Pancreas (tissue), 10 donors: ENCODE measurements at regions not wholly inside any gene's neighbourhood (a gene's known extent, or its start where the extent isn't known, plus 50 kb on each side); places are given as distances from the start of the nearest gene placed in this dataset.
A peak's percentile ranks its signal among the peaks of the same experiment; 100 is the strongest.
"Not testable (repeated sequence)": the region's sequence is repeated elsewhere in the genome, so short reads cannot be mapped to it uniquely, and the experiment has no call there.

Source experiments
- ATAC-seq, 4 donors: fragments of 200-7000 bp; cut with Tn5 transposase; one replicate each; pipeline versions ENCODE4 v1.8.0 to v1.9.1; 2020; ENCODE audit warnings: mild to moderate bottlenecking in 4 of 4, moderate library complexity in 4 of 4
- DNase-seq, 6 donors: peaks; one replicate each; pipeline ENCODE4 v3.0.0-alpha.2; 2020
- FAIRE-seq: peaks from 2 replicates; lab custom pipeline; 2012; peaks lifted over from hg19 to GRCh38; lab: Jason Lieb, UNC
- H3K27ac ChIP-seq, 4 donors: fragments of 200-600 bp; sonication (generic); 1 replicate in 3 of 4; 2 replicates in 1 of 4; pipeline versions ENCODE4 v1.5.0 to v1.8.0; 2020
- H3K27me3 ChIP-seq, 4 donors: fragments of 200-600 bp; one replicate each; pipeline ENCODE4 v1.8.0; 2021
- H3K36me3 ChIP-seq, 3 donors: fragments of 200-600 bp; sonication (generic) in 1 of 3; one replicate each; pipeline versions ENCODE4 v1.5.0 to v1.8.0; 2020 to 2021
- H3K4me1 ChIP-seq, 3 donors: fragments of 200-600 bp; one replicate each; pipeline ENCODE4 v1.8.0; 2021
- H3K4me3 ChIP-seq, 4 donors: fragments of 200-600 bp; sonication (generic) in 2 of 4; one replicate each; pipeline versions ENCODE4 v1.5.0 to v1.8.0; 2020 to 2021
- H3K9me3 ChIP-seq, 4 donors: fragments of 200-600 bp; one replicate each; pipeline ENCODE4 v1.8.0; 2021
- WGBS, 2 donors: extraction: QIAGEN DNeasy Blood & Tissue Kit; methylation state at CpG; one replicate each; pipeline ENCODE4 v1.1.7; 2013; 5-methylcytosine and 5-hydroxymethylcytosine counted together
- intact Hi-C, 3 donors: fragments of 100-400 bp; cut with DNase I; formaldehyde crosslinking; loops; one replicate each; pipeline versions ENCODE4 v1.11.1 to v1.14.2; 2022
- donor health status: healthy with polysubstance abuse.
- donor health status: DM: no; HTN: no; CAD: no; lungs with moderate emphysema.
- donor health status: DM: no; HTN: no; CAD: no.
- donor health status: control.
- donor health status: control.
- donor health status: Bipolar disorder and iron deficiency.
- donor health status: DM: yes; HTN: yes; CAD: no.
- donor health status: DM: no; HTN: no; CAD: no.
- donor health status: DM: no; HTN: no; CAD: no.
- donor health status: DM: yes; HTN: yes; CAD: no.

GRCh38 chr9:62881811-62882210 lies 1692.0 kb downstream of the SPATA31A7 start:
- 71 to 73% methylated on average over 8 of the region's 8 CpGs for WGBS, 2 donors
- FAIRE-seq, H3K9me3 ChIP-seq, DNase-seq, H3K4me3 ChIP-seq, H3K27ac ChIP-seq, H3K4me1 ChIP-seq, ATAC-seq, H3K36me3 ChIP-seq, H3K27me3 ChIP-seq, intact Hi-C loops: not testable (repeated sequence)

GRCh38 chr9:62882717-62883116 lies 1692.9 kb downstream of the SPATA31A7 start:
- intact Hi-C loops, H3K27me3 ChIP-seq, H3K27ac ChIP-seq, H3K9me3 ChIP-seq, FAIRE-seq, H3K4me1 ChIP-seq, DNase-seq, ATAC-seq, H3K4me3 ChIP-seq, H3K36me3 ChIP-seq: not testable (repeated sequence)
- WGBS, 2 donors: 59 to 64% methylated on average over 5 of the region's 5 CpGs

- H3K27ac ChIP-seq, H3K36me3 ChIP-seq, H3K27me3 ChIP-seq, H3K9me3 ChIP-seq, H3K4me1 ChIP-seq, H3K4me3 ChIP-seq, intact Hi-C loops, FAIRE-seq, DNase-seq, ATAC-seq: not testable (repeated sequence)
- 87 to 92% methylated on average over 2 of the region's 3 CpGs for WGBS, 2 donors
Observed at GRCh38 chr9:62896692-62897091, 1706.9 kb downstream of the SPATA31A7 start.

GRCh38 chr9:62897411-62898225 lies 1707.8 kb downstream of the SPATA31A7 start:
- H3K4me1 ChIP-seq, H3K36me3 ChIP-seq, H3K9me3 ChIP-seq, ATAC-seq, intact Hi-C loops, H3K27me3 ChIP-seq, FAIRE-seq: not testable (repeated sequence)
- DNase-seq: peak; percentile 49 to 79 (median 62)
- WGBS, 2 donors: 0 to 8% methylated on average over 20 to 48 of the region's 48 CpGs
- H3K27ac ChIP-seq: peak overlapping the region; percentile 35 to 78 (median 74)
- peak overlapping the region; percentile 15 to 53 (median 32) for H3K4me3 ChIP-seq

- DNase-seq, intact Hi-C loops, ATAC-seq, H3K9me3 ChIP-seq, H3K4me1 ChIP-seq, H3K27me3 ChIP-seq, H3K4me3 ChIP-seq, FAIRE-seq, H3K36me3 ChIP-seq, H3K27ac ChIP-seq: not testable (repeated sequence)
- WGBS, 2 donors: 89 to 92% methylated on average over 2 to 3 of the region's 4 CpGs
Observed at GRCh38 chr9:62899666-62900065, 1709.8 kb downstream of the SPATA31A7 start.

- intact Hi-C loops, H3K4me3 ChIP-seq, ATAC-seq, H3K27ac ChIP-seq, H3K4me1 ChIP-seq, H3K9me3 ChIP-seq, H3K27me3 ChIP-seq, H3K36me3 ChIP-seq, FAIRE-seq: not testable (repeated sequence)
- WGBS, 2 donors: 82 to 87% methylated on average over 3 of the region's 3 CpGs
- DNase-seq: peak in 1 of 6 donors; percentile 55
Observed at GRCh38 chr9:62904061-62904460, 1714.2 kb downstream of the SPATA31A7 start.

- H3K27me3 ChIP-seq, H3K36me3 ChIP-seq, intact Hi-C loops, H3K9me3 ChIP-seq, H3K27ac ChIP-seq, ATAC-seq, H3K4me1 ChIP-seq, H3K4me3 ChIP-seq, FAIRE-seq: not testable (repeated sequence)
- DNase-seq: peak in 1 of 6 donors; percentile 2
- WGBS, 2 donors: 77 to 98% methylated on average over 1 of the region's 5 CpGs
Observed at GRCh38 chr9:62905722-62906121, 1715.9 kb downstream of the SPATA31A7 start.

- ATAC-seq, H3K36me3 ChIP-seq, H3K4me3 ChIP-seq, H3K9me3 ChIP-seq, H3K27me3 ChIP-seq, intact Hi-C loops, FAIRE-seq, H3K4me1 ChIP-seq, H3K27ac ChIP-seq: not testable (repeated sequence)
- peak in 2 of 6 donors; percentile 4 to 67 for DNase-seq
- WGBS, 2 donors: 82 to 89% methylated on average over 5 to 6 of the region's 11 CpGs
Observed at GRCh38 chr9:62907866-62908265, 1718.0 kb downstream of the SPATA31A7 start.

GRCh38 chr9:62908271-62908670 lies 1718.4 kb downstream of the SPATA31A7 start:
- H3K4me3 ChIP-seq, FAIRE-seq, intact Hi-C loops, H3K4me1 ChIP-seq, H3K9me3 ChIP-seq, ATAC-seq, H3K27me3 ChIP-seq, H3K36me3 ChIP-seq, H3K27ac ChIP-seq: not testable (repeated sequence)
- 87 to 100% methylated on average over 1 to 3 of the region's 4 CpGs for WGBS, 2 donors
- peak in 1 of 6 donors; percentile 35 for DNase-seq

- H3K9me3 ChIP-seq, H3K27me3 ChIP-seq, H3K4me1 ChIP-seq, H3K27ac ChIP-seq, intact Hi-C loops, ATAC-seq, H3K4me3 ChIP-seq, FAIRE-seq, H3K36me3 ChIP-seq: not testable (repeated sequence)
- peak in 1 of 6 donors; percentile 5 for DNase-seq
- 84 to 88% methylated on average over 4 to 5 of the region's 8 CpGs for WGBS, 2 donors
Observed at GRCh38 chr9:62909447-62909846, 1719.6 kb downstream of the SPATA31A7 start.

- intact Hi-C loops, FAIRE-seq, H3K9me3 ChIP-seq, H3K27ac ChIP-seq, H3K4me1 ChIP-seq, ATAC-seq, H3K36me3 ChIP-seq, DNase-seq, H3K27me3 ChIP-seq, H3K4me3 ChIP-seq: not testable (repeated sequence)
- no CpG with 5 or more reads among the region's 4 CpGs for WGBS, 2 donors
Observed at GRCh38 chr9:62912278-62912677, 1722.4 kb downstream of the SPATA31A7 start.

- 37 to 48% methylated on average over 10 of the region's 21 CpGs for WGBS, 2 donors
- FAIRE-seq, H3K36me3 ChIP-seq, H3K27ac ChIP-seq, H3K9me3 ChIP-seq, H3K27me3 ChIP-seq, H3K4me3 ChIP-seq, intact Hi-C loops, H3K4me1 ChIP-seq, ATAC-seq: not testable (repeated sequence)
- DNase-seq: peak in 3 of 6 donors; percentile 17 to 53 (median 38)
Observed at GRCh38 chr9:62915168-62915567, 1725.3 kb downstream of the SPATA31A7 start.
